GM12878 (cell line): ENCODE measurements at regions not wholly inside any gene's neighbourhood (a gene's known extent, or its start where the extent isn't known, plus 50 kb on each side); places are given as distances from the start of the nearest gene placed in this dataset.

Experiments
- ATAC-seq: fragments of 200-7000 bp; cut with Tn5 transposase; 3 replicates; pipeline ENCODE4 v1.9.1; 2020; ENCODE audit warnings: mild to moderate bottlenecking, moderate library complexity
- BruUV-seq: library from RNA; stranded (reverse); fragments of 400-500 nt; replicated peaks from 2 replicates; lab custom pipeline; 2021; lab: Mats Ljungman, UMichigan
- CTCF ChIA-PET: fragments of 300-600 bp; sonication (Branson Sonifier 250); formaldehyde crosslinking; extraction: SDS; loops from one replicate; lab custom pipeline; 2021; ENCODE audit warnings: inconsistent platforms; lab: Yijun Ruan, JAX
- POLR2A ChIA-PET: fragments of 350-600 bp; formaldehyde crosslinking; extraction: SDS; loops from one replicate; lab custom pipeline; 2021; ENCODE audit warnings: inconsistent platforms; lab: Charles Lee
- RAD21 ChIA-PET: fragments of 300-600 bp; sonication (Branson Sonifier 250); formaldehyde crosslinking; loops from one replicate; lab custom pipeline; 2023; ENCODE audit warnings: antibody characterized with exemption; ENCODE audit not compliant: unreplicated experiment; lab: Charles Lee
- SMC1A ChIA-PET: fragments of 300-600 bp; sonication (Branson Sonifier 250); formaldehyde crosslinking; loops from one replicate; lab custom pipeline; 2023; ENCODE audit not compliant: unreplicated experiment, uncharacterized antibody; lab: Charles Lee
- DNase-seq: peaks from one replicate; pipeline ENCODE4 v3.0.0-alpha.2; 2011; ENCODE audit warnings: low read depth, low spot score
- FAIRE-seq: peaks from 3 replicates; lab custom pipeline; 2011; peaks lifted over from hg19 to GRCh38; lab: Jason Lieb, UNC
- H2AFZ ChIP-seq: 2 replicates; pipeline ENCODE4 v1.6.0; 2011; ENCODE audit warnings: low read depth, low read length, control low read depth; ENCODE audit not compliant: control insufficient read depth
- H3K27ac ChIP-seq: 2 replicates; pipeline ENCODE4 v1.5.1; 2011; ENCODE audit warnings: control low read depth; ENCODE audit not compliant: control insufficient read depth, insufficient read depth
- H3K27me3 ChIP-seq, 2 experiments: replicated peaks in 1 of 2; 2 replicates each; pipeline versions ENCODE4 v1.6.0 to v1.6.1; 2011; ENCODE audit warnings: low read length in 1 of 2; ENCODE audit not compliant: control insufficient read depth in 2 of 2, insufficient read depth in 2 of 2
- H3K36me3 ChIP-seq, 2 experiments: 2 replicates each; pipeline ENCODE4 v1.5.1; 2011; ENCODE audit warnings: low read length in 1 of 2; ENCODE audit not compliant: control insufficient read depth in 2 of 2, insufficient read depth in 2 of 2
- H3K4me1 ChIP-seq: 2 replicates; pipeline ENCODE4 v1.6.1; 2011; ENCODE audit warnings: mild to moderate bottlenecking, low read length, moderate library complexity, mixed read lengths; ENCODE audit not compliant: control insufficient read depth, insufficient read depth
- H3K4me2 ChIP-seq: 2 replicates; pipeline ENCODE4 v1.6.0; 2011; ENCODE audit warnings: control low read depth; ENCODE audit not compliant: control insufficient read depth, insufficient read depth
- H3K4me3 ChIP-seq: fragments of 200-600 bp; sonication (generic); 2 replicates; pipeline ENCODE4 v1.5.1; 2016
- H3K79me2 ChIP-seq: 2 replicates; pipeline ENCODE4 v1.6.0; 2011; ENCODE audit warnings: low read length; ENCODE audit not compliant: control insufficient read depth, insufficient read depth
- H3K9ac ChIP-seq: 2 replicates; pipeline ENCODE4 v1.8.0; 2011; ENCODE audit warnings: low read length, control low read depth, mixed read lengths; ENCODE audit not compliant: control insufficient read depth, insufficient read depth
- H3K9me3 ChIP-seq: replicated peaks from 3 replicates; pipeline ENCODE4 v1.5.1; 2011; ENCODE audit warnings: mild to moderate bottlenecking, low read length; ENCODE audit not compliant: control insufficient read depth, insufficient read depth
- H4K20me1 ChIP-seq: 2 replicates; pipeline ENCODE4 v1.6.0; 2011; ENCODE audit not compliant: control insufficient read depth, insufficient read depth
- BMI1 ChIP-seq: fragments of 450-650 bp; IDR thresholded peaks from 2 replicates; pipeline ENCODE4 v1.6.1; 2016; ENCODE audit warnings: mild to moderate bottlenecking, moderate library complexity, borderline replicate concordance
- CEBPZ ChIP-seq: fragments of 150-350 bp; IDR thresholded peaks from 2 replicates; pipeline ENCODE4 v1.6.1; 2016; ENCODE audit warnings: low read depth, low read length
- DPF2 ChIP-seq: fragments of 450-650 bp; IDR thresholded peaks from 2 replicates; pipeline ENCODE4 v1.6.1; 2017; ENCODE audit warnings: mild to moderate bottlenecking
- E4F1 ChIP-seq: fragments of 450-650 bp; IDR thresholded peaks from 2 replicates; pipeline ENCODE4 v1.6.1; 2018; ENCODE audit warnings: borderline replicate concordance, mild to moderate bottlenecking; ENCODE audit not compliant: partially characterized antibody
- GATAD2B ChIP-seq: fragments of 450-650 bp; conservative IDR thresholded peaks from 2 replicates; pipeline ENCODE4 v1.6.1; 2017; ENCODE audit warnings: low read depth, mild to moderate bottlenecking, moderate library complexity
- HDGF ChIP-seq: fragments of 450-650 bp; IDR thresholded peaks from 2 replicates; pipeline ENCODE4 v1.6.1; 2016; ENCODE audit warnings: antibody characterized with exemption
- IRF3 ChIP-seq: fragments of 450-650 bp; IDR thresholded peaks from 2 replicates; pipeline ENCODE4 v1.6.1; 2014; ENCODE audit warnings: mild to moderate bottlenecking
- MAX ChIP-seq: IDR thresholded peaks from 2 replicates; pipeline ENCODE4 v1.6.1; 2012; ENCODE audit warnings: low read depth, low read length, improper control_type of control experiment
- NFYB ChIP-seq: IDR thresholded peaks from 2 replicates; pipeline ENCODE4 v1.6.1; 2011; ENCODE audit warnings: low read depth, mild to moderate bottlenecking, low read length, improper control_type of control experiment, moderate library complexity; ENCODE audit not compliant: insufficient read depth
- RELB ChIP-seq: fragments of 450-650 bp; IDR thresholded peaks from 2 replicates; pipeline ENCODE4 v1.6.1; 2017; ENCODE audit warnings: low read depth, mild to moderate bottlenecking, moderate library complexity
- SREBF1 ChIP-seq: IDR thresholded peaks from 2 replicates; pipeline ENCODE4 v1.6.1; 2012; ENCODE audit warnings: mild to moderate bottlenecking, low read length
- STAT1 ChIP-seq: fragments of 450-650 bp; conservative IDR thresholded peaks from 2 replicates; pipeline ENCODE4 v1.6.1; 2014; ENCODE audit warnings: antibody characterized with exemption, mild to moderate bottlenecking
- WRNIP1 ChIP-seq: IDR thresholded peaks from 2 replicates; pipeline ENCODE4 v1.6.1; 2011; ENCODE audit warnings: low read depth, low read length, improper control_type of control experiment, borderline replicate concordance
- ZNF24 ChIP-seq: fragments of 450-650 bp; IDR thresholded peaks from 2 replicates; pipeline ENCODE4 v1.6.1; 2017; ENCODE audit warnings: antibody characterized with exemption, mild to moderate bottlenecking
- ZNF274 ChIP-seq: IDR thresholded peaks from one replicate; pipeline ENCODE4 v1.8.0; 2011; ENCODE audit not compliant: insufficient read length, insufficient read depth
- ZNF384 ChIP-seq: IDR thresholded peaks from 2 replicates; pipeline ENCODE4 v1.6.1; 2012; ENCODE audit warnings: low read depth, mild to moderate bottlenecking, low read length, improper control_type of control experiment, borderline replicate concordance
- WGBS: methylation state at CpG from one replicate; pipeline ENCODE4 v1.1.6; 2016; ENCODE audit warnings: low lambda C conversion rate; ENCODE audit not compliant: insufficient replicate concordance, insufficient coverage; ENCODE audit errors: missing lambda C conversion rate; 5-methylcytosine and 5-hydroxymethylcytosine counted together
- in situ Hi-C: fragments of 300-500 bp; cut with MboI; formaldehyde crosslinking; loops from 9 replicates; pipeline ENCODE4 v1.14.3; 2018; ENCODE audit warnings: mixed read lengths
- intact Hi-C: fragments of 100-400 bp; cut with micrococcal nuclease; formaldehyde crosslinking; loops from one replicate; pipeline ENCODE4 v1.14.2; 2022; ENCODE audit not compliant: unreplicated experiment

- TF ChIP-seq CEBPZ (no peak), BMI1 (no peak), HDGF (no peak), NFYB (no peak), WRNIP1 (no peak)
- TF ChIP-seq, all 136 proteins: peak for 0
These were observed 348.2 kb downstream of the IRX1 start (continued) for GRCh38 chr5:3943859-3944258.

- DNase-seq, result no peak
- H3K4me2 ChIP-seq, result no peak overlapping the region
- ChIA-PET POLR2A (no interaction called here), RAD21 (no interaction called here), SMC1A (no interaction called here), CTCF (no interaction called here)
- H3K9ac ChIP-seq, result no peak overlapping the region
- no peak for ATAC-seq
- BruUV-seq, result no TSS peak
- no peaks in the 10 kb centered on the region for H4K20me1 ChIP-seq
- FAIRE-seq, result no peak
- H3K9me3 ChIP-seq, result no peaks in the 10 kb centered on the region; the same call in 2 of the 3 replicates
- in situ Hi-C loops, result no loop called here
- H3K79me2 ChIP-seq, result no peaks in the 10 kb centered on the region
- H2AFZ ChIP-seq, result no peak overlapping the region
- WGBS, result 75% methylated on average over 13 of the region's 13 CpGs
- H3K36me3 ChIP-seq, result no peaks in the 10 kb centered on the region
- H3K27ac ChIP-seq, result no peak overlapping the region
- H3K27me3 ChIP-seq, result no peaks in the 10 kb centered on the region
- intact Hi-C loops, result no loop called here
- H3K4me3 ChIP-seq, result no peak overlapping the region
- no peaks in the 10 kb centered on the region for H3K4me1 ChIP-seq
- no peak for TF ChIP-seq DPF2
- no peak for TF ChIP-seq ZNF24
- no peak for TF ChIP-seq ZNF274
- no peak for TF ChIP-seq MAX
- no peak for TF ChIP-seq E4F1
- no peak for TF ChIP-seq RELB
- TF ChIP-seq SREBF1, result no peak
- TF ChIP-seq STAT1, result no peak
- TF ChIP-seq GATAD2B, result no peak
- no peak for TF ChIP-seq IRF3
- no peak for TF ChIP-seq BMI1
- TF ChIP-seq ZNF384, result no peak
These were observed 349.3 kb downstream of the IRX1 start for GRCh38 chr5:3944930-3945329.
